H1 (cell line): ENCODE measurements at regions not wholly inside any gene's neighbourhood (a gene's known extent, or its start where the extent isn't known, plus 50 kb on each side); places are given as distances from the start of the nearest gene placed in this dataset.

ENCODE experiments used
- CTCF ChIA-PET: fragments of 300-600 bp; sonication (Branson Sonifier 250); formaldehyde crosslinking; loops from one replicate; lab custom pipeline; 2021; ENCODE audit not compliant: partially characterized antibody; lab: Charles Lee
- POLR2A ChIA-PET: fragments of 300-600 bp; sonication (Branson Sonifier 250); formaldehyde crosslinking; loops from one replicate; lab custom pipeline; 2021; ENCODE audit warnings: inconsistent platforms; ENCODE audit not compliant: partially characterized antibody; lab: Charles Lee
- DNase-seq, 2 experiments: peaks; one replicate each; pipeline versions ENCODE4 v3.0.0 to v3.0.0-alpha.2; 2010 to 2022; ENCODE audit warnings: low spot score in 2 of 2, low read depth in 1 of 2, mixed read lengths in 1 of 2
- FAIRE-seq: peaks from 2 replicates; lab custom pipeline; 2011; peaks lifted over from hg19 to GRCh38; lab: Jason Lieb, UNC
- H2AFZ ChIP-seq: 2 replicates; pipeline ENCODE4 v1.8.1; 2012; ENCODE audit warnings: low read length, inconsistent platforms
- H2AK5ac ChIP-seq: 2 replicates; pipeline ENCODE4 v1.6.1; 2013; ENCODE audit warnings: low read depth, low read length
- H2BK120ac ChIP-seq: replicated peaks from 2 replicates; pipeline ENCODE3; 2013; ENCODE audit warnings: low read depth, low read length, inconsistent platforms
- H2BK12ac ChIP-seq: 2 replicates; pipeline ENCODE4 v1.6.1; 2013; ENCODE audit warnings: low read depth, low read length
- H2BK15ac ChIP-seq: 2 replicates; pipeline ENCODE4 v1.6.1; 2013; ENCODE audit warnings: low read length
- H2BK20ac ChIP-seq: 2 replicates; pipeline ENCODE4 v1.6.1; 2013; ENCODE audit warnings: low read length
- H2BK5ac ChIP-seq: 2 replicates; pipeline ENCODE4 v1.6.1; 2013; ENCODE audit warnings: low read depth, low read length
- H3K14ac ChIP-seq: 2 replicates; pipeline ENCODE4 v1.6.1; 2013; ENCODE audit warnings: inconsistent platforms; ENCODE audit not compliant: insufficient read length
- H3K18ac ChIP-seq: 2 replicates; pipeline ENCODE4 v1.6.1; 2013; ENCODE audit warnings: low read length; ENCODE audit errors: extremely low read depth
- H3K23ac ChIP-seq: 2 replicates; pipeline ENCODE4 v1.6.1; 2013; ENCODE audit warnings: inconsistent platforms; ENCODE audit not compliant: insufficient read length
- H3K23me2 ChIP-seq: 2 replicates; pipeline ENCODE4 v1.6.1; 2013; ENCODE audit warnings: low read depth, low read length
- H3K27ac ChIP-seq: 2 replicates; pipeline ENCODE4 v1.6.1; 2011; ENCODE audit warnings: low read depth, low read length, inconsistent platforms
- H3K27me3 ChIP-seq, 4 experiments: replicated peaks in 1 of 4; 1 replicate in 1 of 4; 2 replicates in 3 of 4; pipeline versions ENCODE4 v1.6.1 to v1.8.1; 2011 to 2013; ENCODE audit warnings: low read length in 3 of 4, mild to moderate bottlenecking in 3 of 4, inconsistent platforms in 2 of 4, mixed read lengths in 2 of 4, moderate library complexity in 1 of 4; ENCODE audit not compliant: control insufficient read depth in 3 of 4, insufficient read depth in 3 of 4; ENCODE audit errors: extremely low read depth in 1 of 4
- H3K36me3 ChIP-seq, 4 experiments: 2 replicates each; pipeline versions ENCODE4 v1.6.1 to v1.8.1; 2011 to 2013; ENCODE audit warnings: mild to moderate bottlenecking in 4 of 4, low read length in 3 of 4, moderate library complexity in 2 of 4, control low read depth in 1 of 4, inconsistent platforms in 1 of 4; ENCODE audit not compliant: insufficient read depth in 4 of 4, control insufficient read depth in 2 of 4
- H3K4ac ChIP-seq: replicated peaks from 2 replicates; pipeline ENCODE3; 2013; ENCODE audit warnings: low read length, low read depth, mixed read lengths, inconsistent platforms; ENCODE audit not compliant: insufficient read length
- H3K4me1 ChIP-seq, 4 experiments: replicated peaks in 1 of 4; 1 replicate in 1 of 4; 2 replicates in 3 of 4; pipeline versions ENCODE4 v1.6.1 to v1.8.1; 2011 to 2013; ENCODE audit warnings: low read length in 3 of 4, inconsistent platforms in 2 of 4, mixed read lengths in 1 of 4; ENCODE audit not compliant: insufficient read depth in 4 of 4, control insufficient read depth in 3 of 4
- H3K4me2 ChIP-seq, 2 experiments: 2 replicates each; pipeline versions ENCODE4 v1.6.1 to v1.8.1; 2011 to 2013; ENCODE audit warnings: low read depth in 2 of 2, low read length in 2 of 2, control low read depth in 1 of 2, inconsistent platforms in 1 of 2, mild to moderate bottlenecking in 1 of 2; ENCODE audit not compliant: insufficient read depth in 1 of 2
- H3K4me3 ChIP-seq, 4 experiments: fragments of 200-600, 300-600 bp in 1 of 4; sonication (generic), shearing (Covaris generic), sonication (Bioruptor Twin) in 1 of 4; 2 replicates each; pipeline versions ENCODE4 v1.5.1 to v1.8.1; 2011 to 2016; ENCODE audit warnings: low read length in 4 of 4, low read depth in 3 of 4, control low read depth in 2 of 4, inconsistent platforms in 2 of 4, mild to moderate bottlenecking in 2 of 4, mixed read lengths in 1 of 4, moderate library complexity in 1 of 4; ENCODE audit not compliant: insufficient read depth in 2 of 4; ENCODE audit errors: extremely low read depth in 1 of 4
- H3K56ac ChIP-seq: replicated peaks from 2 replicates; pipeline ENCODE3; 2013; ENCODE audit warnings: low read depth, mild to moderate bottlenecking, mixed read lengths, low read length, inconsistent platforms; ENCODE audit not compliant: insufficient read length
- H3K79me1 ChIP-seq: 2 replicates; pipeline ENCODE4 v1.6.1; 2013; ENCODE audit warnings: low read depth, low read length, control low read depth
- H3K79me2 ChIP-seq, 2 experiments: 2 replicates each; pipeline versions ENCODE4 v1.6.1 to v1.8.1; 2012 to 2013; ENCODE audit warnings: low read length in 2 of 2, mild to moderate bottlenecking in 2 of 2, inconsistent platforms in 1 of 2; ENCODE audit not compliant: insufficient read depth in 2 of 2, control insufficient read depth in 1 of 2
- H3K9ac ChIP-seq, 4 experiments: replicated peaks in 1 of 4; 1 replicate in 1 of 4; 2 replicates in 3 of 4; pipeline versions ENCODE4 v1.6.1 to v1.8.1; 2011 to 2013; ENCODE audit warnings: low read depth in 3 of 4, low read length in 3 of 4, control low read depth in 2 of 4, mild to moderate bottlenecking in 2 of 4, moderate library complexity in 2 of 4, inconsistent platforms in 1 of 4; ENCODE audit errors: extremely low read depth in 1 of 4
- H3K9me3 ChIP-seq, 2 experiments: 2 replicates each; pipeline versions ENCODE4 v1.6.1 to v1.8.1; 2012 to 2013; ENCODE audit warnings: mild to moderate bottlenecking in 2 of 2, moderate library complexity in 2 of 2, control low read depth in 1 of 2, inconsistent platforms in 1 of 2, low read depth in 1 of 2, low read length in 1 of 2, mixed read lengths in 1 of 2; ENCODE audit not compliant: insufficient read depth in 2 of 2
- H4K20me1 ChIP-seq, 2 experiments: replicated peaks in 1 of 2; 2 replicates each; pipeline versions ENCODE3 to v1.8.1; 2011 to 2013; ENCODE audit warnings: inconsistent platforms in 2 of 2, low read length in 2 of 2, mild to moderate bottlenecking in 1 of 2; ENCODE audit not compliant: insufficient read depth in 2 of 2, control insufficient read depth in 1 of 2
- H4K5ac ChIP-seq: 2 replicates; pipeline ENCODE4 v1.6.1; 2013; ENCODE audit warnings: low read length, low read depth, mixed read lengths, inconsistent platforms; ENCODE audit not compliant: insufficient read length
- H4K8ac ChIP-seq: 2 replicates; pipeline ENCODE4 v1.8.0; 2013; ENCODE audit warnings: mild to moderate bottlenecking, moderate library complexity, low read length, inconsistent platforms; ENCODE audit not compliant: insufficient read depth; ENCODE audit errors: extremely low read depth
- H4K91ac ChIP-seq: replicated peaks from 2 replicates; pipeline ENCODE3; 2013; ENCODE audit warnings: low read length, mixed read lengths, inconsistent platforms; ENCODE audit not compliant: insufficient read length
- ASH2L ChIP-seq: fragments of 200-600, 300-600 bp; sonication (generic); IDR thresholded peaks from one replicate; pipeline ENCODE4 v1.7.1; 2017; ENCODE audit warnings: low read length
- ATF3 ChIP-seq: IDR thresholded peaks from 2 replicates; pipeline ENCODE4 v1.6.1; 2011; ENCODE audit warnings: low read depth, mild to moderate bottlenecking, low read length; ENCODE audit not compliant: insufficient read depth
- EGR1 ChIP-seq: IDR thresholded peaks from 2 replicates; pipeline ENCODE4 v1.6.1; 2011; ENCODE audit warnings: low read depth, low read length, borderline replicate concordance
- GTF2F1 ChIP-seq: IDR thresholded peaks from 2 replicates; pipeline ENCODE4 v1.6.1; 2012; ENCODE audit warnings: low read depth, low read length, improper control_type of control experiment, borderline replicate concordance
- JUND ChIP-seq: IDR thresholded peaks from 2 replicates; pipeline ENCODE4 v1.6.1; 2011; ENCODE audit warnings: mild to moderate bottlenecking, improper control_type of control experiment, low read length
- NRF1 ChIP-seq: IDR thresholded peaks from 2 replicates; pipeline ENCODE4 v1.6.1; 2011; ENCODE audit warnings: mild to moderate bottlenecking, low read depth, low read length, improper control_type of control experiment
- POLR2A ChIP-seq, 2 experiments: IDR thresholded peaks; 1 replicate in 1 of 2; 2 replicates in 1 of 2; pipeline ENCODE4 v1.6.1; 2011; ENCODE audit warnings: low read depth in 2 of 2, low read length in 2 of 2, mild to moderate bottlenecking in 2 of 2; ENCODE audit errors: control extremely low read depth in 1 of 2
- RNF2 ChIP-seq: fragments of 200-900, 300-1000 bp; sonication (generic); IDR thresholded peaks from 2 replicates; pipeline ENCODE4 v1.7.1; 2016; ENCODE audit warnings: borderline replicate concordance, low read depth, mild to moderate bottlenecking, antibody characterized with exemption, low read length; ENCODE audit not compliant: poor library complexity, severe bottlenecking; ENCODE audit errors: missing control alignments
- SP4 ChIP-seq: IDR thresholded peaks from 2 replicates; pipeline ENCODE4 v1.6.1; 2012; ENCODE audit warnings: low read length, inconsistent platforms
- TBP ChIP-seq: IDR thresholded peaks from 2 replicates; pipeline ENCODE4 v1.6.1; 2011; ENCODE audit warnings: low read depth, low read length, improper control_type of control experiment
- WGBS, 2 experiments: shearing (Covaris generic) in 1 of 2; methylation state at CpG; one replicate each; pipeline versions ENCODE4 v1.1.6 to v1.1.7; 2013 to 2015; ENCODE audit warnings: low lambda C conversion rate in 2 of 2, mixed read lengths in 2 of 2, inconsistent platforms in 1 of 2, low coverage in 1 of 2, missing lambda C conversion rate in 1 of 2; ENCODE audit not compliant: insufficient replicate concordance in 2 of 2, insufficient coverage in 1 of 2, insufficient read length in 1 of 2; ENCODE audit errors: extremely low coverage in 1 of 2, missing lambda C conversion rate in 1 of 2; 5-methylcytosine and 5-hydroxymethylcytosine counted together

DNA sequence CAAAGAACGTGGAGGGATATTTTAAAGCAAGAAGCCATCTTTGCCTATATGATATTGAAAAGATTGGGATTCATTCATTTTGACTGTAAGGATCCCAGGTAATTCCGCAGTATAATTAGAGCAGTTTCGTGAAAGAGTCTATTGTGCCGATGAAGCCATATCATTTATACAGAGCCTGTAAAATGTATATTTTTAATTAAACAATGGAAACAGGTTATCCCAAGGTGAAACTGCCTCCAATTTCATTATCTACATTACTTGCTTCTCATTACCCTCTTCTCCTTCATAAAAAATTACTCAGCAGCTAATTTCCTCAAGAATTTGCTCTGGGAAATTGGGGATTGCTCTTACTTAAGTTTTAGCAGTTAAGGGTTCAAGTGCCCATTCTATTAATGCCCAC, 444.1 kb downstream of the SOCS6 start:
- H2AFZ ChIP-seq, result no peak overlapping the region
- ChIA-PET CTCF (no interaction called here), POLR2A (no interaction called here)
- no peak overlapping the region for H4K8ac ChIP-seq
- WGBS, 2 experiments, result 89% methylated on average over 4 of the region's 4 CpGs; no CpG with 5 or more reads in 1 of the 2 experiments
- no peaks in the 10 kb centered on the region for H3K23me2 ChIP-seq
- H2AK5ac ChIP-seq, result no peak overlapping the region
- H2BK120ac ChIP-seq, result no peak overlapping the region
- no peak overlapping the region for H2BK5ac ChIP-seq
- no peak overlapping the region for H3K4me3 ChIP-seq
- H3K79me1 ChIP-seq, result no peaks in the 10 kb centered on the region
- no peak overlapping the region for H3K4me2 ChIP-seq
- DNase-seq (no peak), FAIRE-seq (no peak)
- H3K36me3 ChIP-seq, result no peaks in the 10 kb centered on the region
- no peak overlapping the region for H2BK12ac ChIP-seq
- H3K27ac ChIP-seq, result no peak overlapping the region
- no peaks in the 10 kb centered on the region for H3K27me3 ChIP-seq
- H3K9ac ChIP-seq, result no peak overlapping the region
- H4K20me1 ChIP-seq, result no peaks in the 10 kb centered on the region
- peaks cover 56 to 73% of the 10 kb centered on the region in 2 experiments for H3K9me3 ChIP-seq
- no peak overlapping the region for H4K91ac ChIP-seq
- no peak overlapping the region for H2BK20ac ChIP-seq
- H2BK15ac ChIP-seq, result no peak overlapping the region
- no peak overlapping the region for H3K4ac ChIP-seq
- no peak overlapping the region for H3K56ac ChIP-seq
- H3K23ac ChIP-seq, result no peak overlapping the region
- H3K4me1 ChIP-seq, result no peaks in the 10 kb centered on the region
- no peak overlapping the region for H3K18ac ChIP-seq
- H3K14ac ChIP-seq, result no peak overlapping the region
- no peak overlapping the region for H4K5ac ChIP-seq
- H3K79me2 ChIP-seq, result no peaks in the 10 kb centered on the region
- TF ChIP-seq SP4, result no peak
- no peak for TF ChIP-seq JUND
- TF ChIP-seq TBP, result no peak
- TF ChIP-seq RNF2, result no peak
- TF ChIP-seq POLR2A (IDR thresholded peaks at IDR 0.05; ENCODE audit: control extremely low read depth in 1 of 2, low read depth in 2 of 2, low read length in 2 of 2), result no peak
- TF ChIP-seq NRF1, result no peak
- no peak for TF ChIP-seq ASH2L
- no peak for TF ChIP-seq EGR1
- no peak for TF ChIP-seq GTF2F1
- no peak for TF ChIP-seq ATF3
